ENCODE measurements at regions not wholly inside any gene's neighbourhood (a gene's known extent, or its start where the extent isn't known, plus 50 kb on each side); places are given as distances from the start of the nearest gene placed in this dataset.

DNA sequence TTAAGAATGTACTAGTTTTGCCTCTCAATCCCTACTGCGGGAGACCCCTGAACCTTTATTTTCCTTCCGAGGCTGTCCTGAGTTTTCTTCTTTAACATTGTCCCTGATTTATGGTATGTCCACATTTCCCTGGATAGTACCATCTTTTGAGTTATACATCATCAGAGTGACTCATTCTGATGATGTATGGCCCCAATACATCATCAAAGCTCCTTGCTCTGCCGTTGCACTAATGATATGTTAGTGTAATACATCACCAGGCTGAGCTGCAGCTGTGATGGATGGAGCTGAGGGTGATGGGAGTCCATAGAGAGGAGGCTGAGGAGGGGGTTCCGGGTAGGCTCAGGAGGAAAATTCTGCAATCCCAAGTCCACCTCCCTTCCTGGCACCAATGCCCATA is 986.5 kb downstream of the KCNMA1 start:
- H3K4me3 ChIP-seq (ENCODE audit: low read depth, low read length): no peak overlapping the region
- in situ Hi-C loops (cut with HindIII; ENCODE audit: low sequenced_read_pairs): no loop called here
- TF ChIP-seq, protein P1, sequence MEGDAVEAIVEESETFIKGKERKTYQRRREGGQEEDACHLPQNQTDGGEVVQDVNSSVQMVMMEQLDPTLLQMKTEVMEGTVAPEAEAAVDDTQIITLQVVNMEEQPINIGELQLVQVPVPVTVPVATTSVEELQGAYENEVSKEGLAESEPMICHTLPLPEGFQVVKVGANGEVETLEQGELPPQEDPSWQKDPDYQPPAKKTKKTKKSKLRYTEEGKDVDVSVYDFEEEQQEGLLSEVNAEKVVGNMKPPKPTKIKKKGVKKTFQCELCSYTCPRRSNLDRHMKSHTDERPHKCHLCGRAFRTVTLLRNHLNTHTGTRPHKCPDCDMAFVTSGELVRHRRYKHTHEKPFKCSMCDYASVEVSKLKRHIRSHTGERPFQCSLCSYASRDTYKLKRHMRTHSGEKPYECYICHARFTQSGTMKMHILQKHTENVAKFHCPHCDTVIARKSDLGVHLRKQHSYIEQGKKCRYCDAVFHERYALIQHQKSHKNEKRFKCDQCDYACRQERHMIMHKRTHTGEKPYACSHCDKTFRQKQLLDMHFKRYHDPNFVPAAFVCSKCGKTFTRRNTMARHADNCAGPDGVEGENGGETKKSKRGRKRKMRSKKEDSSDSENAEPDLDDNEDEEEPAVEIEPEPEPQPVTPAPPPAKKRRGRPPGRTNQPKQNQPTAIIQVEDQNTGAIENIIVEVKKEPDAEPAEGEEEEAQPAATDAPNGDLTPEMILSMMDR (IDR thresholded peaks at IDR 0.05; ENCODE audit: low read depth, low read length, missing control alignments): no peak
- DNase-seq (ENCODE audit: low read depth): no peak

DNA sequence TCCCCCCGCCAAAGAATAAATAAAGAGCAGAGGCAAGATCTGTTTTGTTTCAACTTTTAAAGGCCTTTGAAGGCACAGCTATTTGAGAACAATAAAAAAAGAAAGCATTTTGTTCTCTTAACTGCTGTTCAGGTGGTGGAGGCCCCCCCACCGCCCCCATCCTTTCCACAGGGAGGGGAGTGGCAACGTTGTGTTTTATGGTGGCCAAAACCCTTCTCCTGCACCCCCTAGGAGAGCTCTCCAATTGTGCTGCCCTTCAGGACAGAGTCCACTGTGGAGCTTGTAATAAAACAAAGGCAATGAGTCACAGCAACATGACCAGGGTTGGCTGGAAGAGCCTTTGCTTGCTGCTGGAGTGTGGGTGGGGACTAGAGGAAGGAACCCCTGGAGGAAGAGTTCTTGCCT is 987.9 kb downstream of the KCNMA1 start:
- in situ Hi-C loops (cut with HindIII; ENCODE audit: low sequenced_read_pairs): no loop called here
- H3K4me3 ChIP-seq (ENCODE audit: low read depth, low read length): no peak overlapping the region
- TF ChIP-seq, protein P1 (IDR thresholded peaks at IDR 0.05; ENCODE audit: low read depth, low read length, missing control alignments): no peak
- DNase-seq (ENCODE audit: low read depth): peak; percentile 27

DNA sequence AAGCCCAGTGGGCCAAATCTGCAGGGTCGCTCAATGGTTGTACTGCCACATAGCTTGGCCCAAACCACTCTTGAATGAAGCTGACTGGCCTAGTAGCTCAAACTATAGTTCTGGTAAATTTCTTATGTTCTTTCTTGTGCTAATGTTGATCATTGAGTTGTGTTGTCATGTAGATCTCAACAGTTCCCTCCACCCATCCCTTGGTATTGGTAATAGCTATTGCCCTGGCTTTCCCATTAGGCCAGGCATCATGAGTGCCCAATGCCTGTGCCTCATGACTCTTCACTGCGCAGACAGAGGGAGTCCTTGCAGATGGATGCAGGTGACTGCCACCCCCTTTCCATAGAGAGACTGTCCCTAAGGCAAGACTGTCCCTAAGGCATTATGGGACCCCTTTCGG is 988.4 kb downstream of the KCNMA1 start:
- no peak overlapping the region for H3K4me3 ChIP-seq (ENCODE audit: low read depth, low read length)
- in situ Hi-C loops (cut with HindIII; ENCODE audit: low sequenced_read_pairs): no loop called here
- DNase-seq (ENCODE audit: low read depth): no peak
- TF ChIP-seq, protein P1 (IDR thresholded peaks at IDR 0.05; ENCODE audit: low read depth, low read length, missing control alignments): no peak

DNA sequence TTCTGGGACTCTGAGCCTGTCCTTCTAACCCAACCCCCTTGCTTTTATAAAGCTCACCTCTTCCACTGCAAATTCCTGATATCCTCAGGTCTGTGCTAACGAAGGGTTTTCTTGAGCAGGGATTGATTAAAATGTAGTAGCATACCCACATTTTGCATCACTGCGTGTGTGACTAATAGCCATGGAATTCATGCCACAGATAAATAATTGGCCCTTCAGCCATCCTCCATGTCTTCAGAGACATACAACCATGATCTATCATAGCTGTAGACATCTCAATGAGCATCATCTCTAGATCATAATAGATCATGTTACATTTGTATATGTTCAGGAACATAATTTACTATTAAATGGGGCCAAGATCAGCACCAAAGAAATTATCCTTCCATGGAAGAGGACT is 990.3 kb downstream of the KCNMA1 start:
- DNase-seq (ENCODE audit: low read depth): peak; percentile 5
- TF ChIP-seq, protein P1 (IDR thresholded peaks at IDR 0.05; ENCODE audit: low read depth, low read length, missing control alignments): no peak
- H3K4me3 ChIP-seq (ENCODE audit: low read depth, low read length): no peak overlapping the region
- in situ Hi-C loops (cut with HindIII; ENCODE audit: low sequenced_read_pairs): no loop called here

DNA sequence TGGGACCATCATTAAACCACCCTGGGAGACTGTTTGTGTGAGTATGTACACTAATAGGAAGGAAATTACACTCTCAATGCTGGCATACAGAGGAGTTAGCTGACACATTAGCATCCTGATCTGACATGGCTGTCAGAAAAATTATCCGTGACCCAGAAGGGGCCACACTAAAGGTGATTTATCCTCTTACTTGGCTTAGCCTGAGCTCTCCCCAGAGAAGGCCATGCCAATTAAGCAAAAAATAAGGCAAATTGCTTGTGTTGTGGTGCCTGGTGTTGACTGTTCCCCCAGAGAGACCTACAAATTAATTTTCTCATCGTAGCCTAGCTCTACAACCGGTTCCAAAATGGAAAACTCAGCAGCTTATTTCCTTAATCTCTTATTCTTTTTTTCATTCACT is 992.3 kb downstream of the KCNMA1 start:
- no peak for DNase-seq (ENCODE audit: low read depth)
- TF ChIP-seq, protein P1 (IDR thresholded peaks at IDR 0.05; ENCODE audit: low read depth, low read length, missing control alignments): no peak
- no peak overlapping the region for H3K4me3 ChIP-seq (ENCODE audit: low read depth, low read length)
- in situ Hi-C loops (cut with HindIII; ENCODE audit: low sequenced_read_pairs): no loop called here

DNA sequence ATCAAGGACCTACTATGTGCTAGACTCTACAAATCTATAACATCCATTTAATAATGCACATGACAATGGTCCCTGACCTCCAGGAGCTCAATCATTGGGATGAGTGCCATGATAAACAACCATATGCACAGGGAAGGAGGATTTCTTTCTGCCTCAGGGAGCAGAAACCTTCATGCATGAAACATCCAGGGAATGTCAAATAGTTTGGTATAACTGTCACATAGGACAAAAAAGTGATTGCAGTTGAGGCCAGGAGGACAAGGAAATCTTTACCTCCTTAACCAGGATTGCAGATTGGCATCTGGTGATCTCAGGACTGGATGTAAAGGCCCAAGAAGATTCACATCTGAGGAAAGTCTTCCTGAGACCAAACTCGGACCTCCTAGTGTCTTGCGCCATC is 993.1 kb downstream of the KCNMA1 start:
- no peak for DNase-seq (ENCODE audit: low read depth)
- H3K4me3 ChIP-seq (ENCODE audit: low read depth, low read length): no peak overlapping the region
- in situ Hi-C loops (cut with HindIII; ENCODE audit: low sequenced_read_pairs): no loop called here
- TF ChIP-seq, protein P1 (IDR thresholded peaks at IDR 0.05; ENCODE audit: low read depth, low read length, missing control alignments): no peak

DNA sequence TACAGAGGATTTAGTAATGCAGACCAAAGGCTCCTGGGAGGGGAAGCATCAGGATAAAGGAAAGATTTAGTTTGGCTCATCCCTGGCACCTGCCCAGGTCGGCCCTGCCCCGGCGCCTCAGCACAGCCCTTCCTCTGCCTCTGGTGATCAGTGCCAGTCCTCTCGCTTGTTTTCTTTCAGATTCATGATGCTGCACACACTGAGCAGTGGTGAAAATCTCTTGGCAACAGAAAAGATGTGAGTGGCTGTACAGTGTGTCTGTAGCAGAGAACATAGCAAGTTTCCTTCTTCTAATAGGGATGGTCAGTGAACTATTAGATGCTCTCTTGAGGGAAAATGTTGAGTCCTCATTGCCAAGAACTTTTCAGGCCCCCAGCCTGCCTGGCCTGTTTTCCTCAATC is 994.1 kb downstream of the KCNMA1 start:
- in situ Hi-C loops (cut with HindIII; ENCODE audit: low sequenced_read_pairs): no loop called here
- DNase-seq (ENCODE audit: low read depth): no peak
- TF ChIP-seq, protein P1 (IDR thresholded peaks at IDR 0.05; ENCODE audit: low read depth, low read length, missing control alignments): no peak

More for the DNA sequence above, 994.1 kb downstream of the KCNMA1 start:
- H3K4me3 ChIP-seq (ENCODE audit: low read depth, low read length): no peak overlapping the region

All from astrocyte of the cerebellum (primary cell).